ENCODE measurements at regions not wholly inside any gene's neighbourhood (a gene's known extent, or its start where the extent isn't known, plus 50 kb on each side); places are given as distances from the start of the nearest gene placed in this dataset.
A peak's percentile ranks its signal among the peaks of the same experiment; 100 is the strongest.

- WGBS, 2 donors: 82 to 84% methylated on average over 2 of the region's 2 CpGs
- Histone ChIP-seq H3K27ac (ENCODE audit: low read depth in 2 of 2, low read length in 1 of 2) (no peak overlapping the region), H3K27me3 (ENCODE audit: control insufficient read depth in 1 of 2, insufficient read depth in 2 of 2, low read length in 2 of 2) (no peaks in the 10 kb centered on the region), H3K4me1 (ENCODE audit: control insufficient read depth in 2 of 2, insufficient read depth in 2 of 2, low read length in 1 of 2) (peaks cover 0 to 2% of the 10 kb centered on the region in 2 donors), H3K4me3 (ENCODE audit: low read depth in 1 of 2, low read length in 2 of 2) (no peak overlapping the region), H3K9me3 (ENCODE audit: control insufficient read depth in 2 of 2, insufficient read depth in 1 of 2, low read depth in 1 of 2, low read length in 1 of 2) (no peaks in the 10 kb centered on the region), H3K36me3 (ENCODE audit: control insufficient read depth in 2 of 2, insufficient read depth in 2 of 2, low read length in 1 of 2) (no peaks in the 10 kb centered on the region)
These were observed 346.0 kb upstream of the PLET1 start for GRCh38 chr11:112606656-112607055.

GRCh38 chr11:112608509-112608908 lies 347.8 kb upstream of the PLET1 start:
- no peaks in the 10 kb centered on the region for H3K36me3 ChIP-seq (ENCODE audit: control insufficient read depth in 2 of 2, insufficient read depth in 2 of 2, low read length in 1 of 2)
- peaks cover 0 to 6% of the 10 kb centered on the region in 2 donors for H3K4me1 ChIP-seq (ENCODE audit: control insufficient read depth in 2 of 2, insufficient read depth in 2 of 2, low read length in 1 of 2)
- no peaks in the 10 kb centered on the region for H3K27me3 ChIP-seq (ENCODE audit: control insufficient read depth in 1 of 2, insufficient read depth in 2 of 2, low read length in 2 of 2)
- no peaks in the 10 kb centered on the region for H3K9me3 ChIP-seq (ENCODE audit: control insufficient read depth in 2 of 2, insufficient read depth in 1 of 2, low read depth in 1 of 2, low read length in 1 of 2)
- 72 to 75% methylated on average over 3 of the region's 3 CpGs for WGBS, 2 donors
- no peak overlapping the region for H3K4me3 ChIP-seq (ENCODE audit: low read depth in 1 of 2, low read length in 2 of 2)
- H3K27ac ChIP-seq (ENCODE audit: low read depth in 2 of 2, low read length in 1 of 2): no peak overlapping the region

- Histone ChIP-seq H3K4me1 (ENCODE audit: control insufficient read depth in 2 of 2, insufficient read depth in 2 of 2, low read length in 1 of 2) (peaks cover 0 to 9% of the 10 kb centered on the region in 2 donors), H3K27me3 (ENCODE audit: control insufficient read depth in 1 of 2, insufficient read depth in 2 of 2, low read length in 2 of 2) (no peaks in the 10 kb centered on the region), H3K4me3 (ENCODE audit: low read depth in 1 of 2, low read length in 2 of 2) (no peak overlapping the region), H3K36me3 (ENCODE audit: control insufficient read depth in 2 of 2, insufficient read depth in 2 of 2, low read length in 1 of 2) (no peaks in the 10 kb centered on the region), H3K27ac (ENCODE audit: low read depth in 2 of 2, low read length in 1 of 2) (no peak overlapping the region), H3K9me3 (ENCODE audit: control insufficient read depth in 2 of 2, insufficient read depth in 1 of 2, low read depth in 1 of 2, low read length in 1 of 2) (no peaks in the 10 kb centered on the region)
These were observed 349.8 kb upstream of the PLET1 start for GRCh38 chr11:112610494-112610893.

- Histone ChIP-seq H3K4me1 (ENCODE audit: control insufficient read depth in 2 of 2, insufficient read depth in 2 of 2, low read length in 1 of 2) (peaks cover 0 to 9% of the 10 kb centered on the region in 2 donors), H3K9me3 (ENCODE audit: control insufficient read depth in 2 of 2, insufficient read depth in 1 of 2, low read depth in 1 of 2, low read length in 1 of 2) (no peaks in the 10 kb centered on the region), H3K27ac (ENCODE audit: low read depth in 2 of 2, low read length in 1 of 2) (no peak overlapping the region), H3K27me3 (ENCODE audit: control insufficient read depth in 1 of 2, insufficient read depth in 2 of 2, low read length in 2 of 2) (no peaks in the 10 kb centered on the region), H3K4me3 (ENCODE audit: low read depth in 1 of 2, low read length in 2 of 2) (no peak overlapping the region), H3K36me3 (ENCODE audit: control insufficient read depth in 2 of 2, insufficient read depth in 2 of 2, low read length in 1 of 2) (no peaks in the 10 kb centered on the region)
- 62 to 76% methylated on average over 6 of the region's 6 CpGs for WGBS, 2 donors
These were observed 350.0 kb upstream of the NCAM1 start for GRCh38 chr11:112610996-112611750.

GRCh38 chr11:112611771-112612170 lies 349.4 kb upstream of the NCAM1 start:
- peaks cover 0 to 9% of the 10 kb centered on the region in 2 donors for H3K4me1 ChIP-seq (ENCODE audit: control insufficient read depth in 2 of 2, insufficient read depth in 2 of 2, low read length in 1 of 2)
- no peak overlapping the region for H3K4me3 ChIP-seq (ENCODE audit: low read depth in 1 of 2, low read length in 2 of 2)
- H3K36me3 ChIP-seq (ENCODE audit: control insufficient read depth in 2 of 2, insufficient read depth in 2 of 2, low read length in 1 of 2): no peaks in the 10 kb centered on the region
- WGBS, 2 donors: 67% methylated on average over 7 of the region's 7 CpGs
- H3K9me3 ChIP-seq (ENCODE audit: control insufficient read depth in 2 of 2, insufficient read depth in 1 of 2, low read depth in 1 of 2, low read length in 1 of 2): no peaks in the 10 kb centered on the region
- no peaks in the 10 kb centered on the region for H3K27me3 ChIP-seq (ENCODE audit: control insufficient read depth in 1 of 2, insufficient read depth in 2 of 2, low read length in 2 of 2)
- no peak overlapping the region for H3K27ac ChIP-seq (ENCODE audit: low read depth in 2 of 2, low read length in 1 of 2)

GRCh38 chr11:112612250-112612849 lies 348.9 kb upstream of the NCAM1 start:
- peak overlapping the region in 1 of 2 donors; percentile 65 for H3K27ac ChIP-seq (ENCODE audit: low read depth in 2 of 2, low read length in 1 of 2)
- H3K9me3 ChIP-seq (ENCODE audit: control insufficient read depth in 2 of 2, insufficient read depth in 1 of 2, low read depth in 1 of 2, low read length in 1 of 2): no peaks in the 10 kb centered on the region
- 50 to 74% methylated on average over 3 to 5 of the region's 5 CpGs for WGBS, 2 donors
- no peak overlapping the region for H3K4me3 ChIP-seq (ENCODE audit: low read depth in 1 of 2, low read length in 2 of 2)
- H3K27me3 ChIP-seq (ENCODE audit: control insufficient read depth in 1 of 2, insufficient read depth in 2 of 2, low read length in 2 of 2): no peaks in the 10 kb centered on the region
- no peaks in the 10 kb centered on the region for H3K36me3 ChIP-seq (ENCODE audit: control insufficient read depth in 2 of 2, insufficient read depth in 2 of 2, low read length in 1 of 2)
- peaks cover 0 to 9% of the 10 kb centered on the region in 2 donors for H3K4me1 ChIP-seq (ENCODE audit: control insufficient read depth in 2 of 2, insufficient read depth in 2 of 2, low read length in 1 of 2)

- H3K36me3 ChIP-seq (ENCODE audit: control insufficient read depth in 2 of 2, insufficient read depth in 2 of 2, low read length in 1 of 2): peaks cover 0 to 3% of the 10 kb centered on the region in 2 donors
- peak overlapping the region; percentile 79 to 82 for H3K27ac ChIP-seq (ENCODE audit: low read depth in 2 of 2, low read length in 1 of 2)
These were observed 347.9 kb upstream of the NCAM1 start for GRCh38 chr11:112613051-112613972.

GRCh38 chr11:112614605-112615004 lies 346.6 kb upstream of the NCAM1 start:
- no peak overlapping the region for H3K4me3 ChIP-seq (ENCODE audit: low read depth in 1 of 2, low read length in 2 of 2)
- peaks cover 0 to 3% of the 10 kb centered on the region in 2 donors for H3K36me3 ChIP-seq (ENCODE audit: control insufficient read depth in 2 of 2, insufficient read depth in 2 of 2, low read length in 1 of 2)
- peaks cover 0 to 11% of the 10 kb centered on the region in 2 donors for H3K4me1 ChIP-seq (ENCODE audit: control insufficient read depth in 2 of 2, insufficient read depth in 2 of 2, low read length in 1 of 2)
- no peaks in the 10 kb centered on the region for H3K9me3 ChIP-seq (ENCODE audit: control insufficient read depth in 2 of 2, insufficient read depth in 1 of 2, low read depth in 1 of 2, low read length in 1 of 2)
- no peaks in the 10 kb centered on the region for H3K27me3 ChIP-seq (ENCODE audit: control insufficient read depth in 1 of 2, insufficient read depth in 2 of 2, low read length in 2 of 2)
- H3K27ac ChIP-seq (ENCODE audit: low read depth in 2 of 2, low read length in 1 of 2): peak overlapping the region; percentile 72 to 87
- 51 to 63% methylated on average over 1 of the region's 1 CpG for WGBS, 2 donors

More at GRCh38 chr11:112613051-112613972, 347.9 kb upstream of the NCAM1 start:
- 34 to 44% methylated on average over 8 of the region's 8 CpGs for WGBS, 2 donors
- H3K4me3 ChIP-seq (ENCODE audit: low read depth in 1 of 2, low read length in 2 of 2): no peak overlapping the region
- no peaks in the 10 kb centered on the region for H3K27me3 ChIP-seq (ENCODE audit: control insufficient read depth in 1 of 2, insufficient read depth in 2 of 2, low read length in 2 of 2)
- H3K4me1 ChIP-seq (ENCODE audit: control insufficient read depth in 2 of 2, insufficient read depth in 2 of 2, low read length in 1 of 2): peaks cover 0 to 9% of the 10 kb centered on the region in 2 donors
- H3K9me3 ChIP-seq (ENCODE audit: control insufficient read depth in 2 of 2, insufficient read depth in 1 of 2, low read depth in 1 of 2, low read length in 1 of 2): no peaks in the 10 kb centered on the region

- H3K27ac ChIP-seq (ENCODE audit: low read depth in 2 of 2, low read length in 1 of 2): peak overlapping the region; percentile 71 to 83
These were observed 346.0 kb upstream of the NCAM1 start for GRCh38 chr11:112615238-112615637.

More at GRCh38 chr11:112615238-112615637, 346.0 kb upstream of the NCAM1 start:
- H3K27me3 ChIP-seq (ENCODE audit: control insufficient read depth in 1 of 2, insufficient read depth in 2 of 2, low read length in 2 of 2): no peaks in the 10 kb centered on the region
- H3K4me1 ChIP-seq (ENCODE audit: control insufficient read depth in 2 of 2, insufficient read depth in 2 of 2, low read length in 1 of 2): peaks cover 0 to 12% of the 10 kb centered on the region in 2 donors
- peaks cover 0 to 3% of the 10 kb centered on the region in 2 donors for H3K36me3 ChIP-seq (ENCODE audit: control insufficient read depth in 2 of 2, insufficient read depth in 2 of 2, low read length in 1 of 2)
- H3K4me3 ChIP-seq (ENCODE audit: low read depth in 1 of 2, low read length in 2 of 2): no peak overlapping the region
- H3K9me3 ChIP-seq (ENCODE audit: control insufficient read depth in 2 of 2, insufficient read depth in 1 of 2, low read depth in 1 of 2, low read length in 1 of 2): no peaks in the 10 kb centered on the region

Data from esophagus (tissue), 2 donors.